OCI-LY3 (cell line): ENCODE measurements at regions not wholly inside any gene's neighbourhood (a gene's known extent, or its start where the extent isn't known, plus 50 kb on each side); places are given as distances from the start of the nearest gene placed in this dataset.

Source experiments
- EZH2phosphoT487 ChIP-seq: fragments of 200-600 bp; shearing (Covaris generic); IDR thresholded peaks from 2 replicates; pipeline ENCODE4 v1.6.1; 2018; ENCODE audit warnings: antibody characterized with exemption, mixed run types, low read depth
- TF ChIP-seq, protein P1 (sequence below): fragments of 200-600, 300-600 bp; sonication (generic); IDR thresholded peaks from 2 replicates; pipeline ENCODE4 v1.5.1; 2014; ENCODE audit warnings: antibody characterized with exemption, low read length, low read depth

DNA sequence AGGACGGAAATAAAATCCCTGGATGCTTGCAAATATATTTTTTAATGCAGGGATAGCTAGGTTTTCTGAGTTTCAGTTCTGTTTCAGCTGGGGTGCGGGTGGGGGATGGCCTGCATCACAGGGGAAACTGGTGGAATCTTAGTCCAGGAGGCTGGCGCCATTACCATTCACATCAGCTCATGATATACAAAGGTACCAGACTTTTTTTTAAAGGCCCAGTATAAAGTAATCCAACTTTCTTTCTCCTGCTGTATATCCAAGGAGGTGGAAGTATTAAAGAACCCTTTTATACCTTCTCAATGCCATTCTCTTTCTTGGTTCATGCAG, 343.8 kb downstream of the KCNRG start:
- TF ChIP-seq, protein P1, sequence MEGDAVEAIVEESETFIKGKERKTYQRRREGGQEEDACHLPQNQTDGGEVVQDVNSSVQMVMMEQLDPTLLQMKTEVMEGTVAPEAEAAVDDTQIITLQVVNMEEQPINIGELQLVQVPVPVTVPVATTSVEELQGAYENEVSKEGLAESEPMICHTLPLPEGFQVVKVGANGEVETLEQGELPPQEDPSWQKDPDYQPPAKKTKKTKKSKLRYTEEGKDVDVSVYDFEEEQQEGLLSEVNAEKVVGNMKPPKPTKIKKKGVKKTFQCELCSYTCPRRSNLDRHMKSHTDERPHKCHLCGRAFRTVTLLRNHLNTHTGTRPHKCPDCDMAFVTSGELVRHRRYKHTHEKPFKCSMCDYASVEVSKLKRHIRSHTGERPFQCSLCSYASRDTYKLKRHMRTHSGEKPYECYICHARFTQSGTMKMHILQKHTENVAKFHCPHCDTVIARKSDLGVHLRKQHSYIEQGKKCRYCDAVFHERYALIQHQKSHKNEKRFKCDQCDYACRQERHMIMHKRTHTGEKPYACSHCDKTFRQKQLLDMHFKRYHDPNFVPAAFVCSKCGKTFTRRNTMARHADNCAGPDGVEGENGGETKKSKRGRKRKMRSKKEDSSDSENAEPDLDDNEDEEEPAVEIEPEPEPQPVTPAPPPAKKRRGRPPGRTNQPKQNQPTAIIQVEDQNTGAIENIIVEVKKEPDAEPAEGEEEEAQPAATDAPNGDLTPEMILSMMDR = no peak
- no peak for TF ChIP-seq EZH2phosphoT487
